GM18511 (cell line): ENCODE measurements at regions not wholly inside any gene's neighbourhood (a gene's known extent, or its start where the extent isn't known, plus 50 kb on each side); places are given as distances from the start of the nearest gene placed in this dataset.

Source experiments
- ATAC-seq: cut with Tn5 transposase; IDR thresholded peaks from one replicate; pipeline ENCODE4 v1.9.1; 2021; ENCODE audit warnings: mild to moderate bottlenecking, moderate library complexity; ENCODE audit not compliant: unreplicated experiment

GRCh38 chr7:41028580-41028979 is 674.3 kb downstream of the INHBA start:
- ATAC-seq, result no peak

GRCh38 chr7:41027428-41028115 is 675.3 kb downstream of the INHBA start:
- ATAC-seq, result no peak

- no peak for ATAC-seq
Observed at GRCh38 chr7:41024126-41024525, 678.8 kb downstream of the INHBA start.

- no peak for ATAC-seq
Observed at GRCh38 chr7:41020056-41020455, 682.8 kb downstream of the INHBA start.

GRCh38 chr7:41013117-41013516 is 689.8 kb downstream of the INHBA start:
- no peak for ATAC-seq

GRCh38 chr7:41012041-41012440 is 690.8 kb downstream of the INHBA start:
- no peak for ATAC-seq

GRCh38 chr7:41010967-41011366 is 691.9 kb downstream of the INHBA start:
- ATAC-seq, result no peak

- no peak for ATAC-seq
Observed at GRCh38 chr7:41010418-41010817, 692.5 kb downstream of the INHBA start.

GRCh38 chr7:41007811-41008210 is 695.1 kb downstream of the INHBA start:
- ATAC-seq, result no peak

- no peak for ATAC-seq
Observed at GRCh38 chr7:41007351-41007751, 695.5 kb downstream of the INHBA start.

- no peak for ATAC-seq
Observed at GRCh38 chr7:41006306-41006995, 696.4 kb downstream of the INHBA start.

GRCh38 chr7:41005374-41005901 is 697.5 kb downstream of the INHBA start:
- no peak for ATAC-seq

GRCh38 chr7:41003977-41004376 is 698.9 kb downstream of the INHBA start:
- ATAC-seq, result no peak

GRCh38 chr7:41003611-41003940 is 699.3 kb downstream of the INHBA start:
- no peak for ATAC-seq

- ATAC-seq, result peak; percentile 65
Observed at GRCh38 chr7:41002741-41003610, 699.9 kb downstream of the INHBA start.

GRCh38 chr7:41000042-41000441 is 702.8 kb downstream of the INHBA start:
- no peak for ATAC-seq

GRCh38 chr7:40996233-40996677 is 706.6 kb downstream of the INHBA start:
- ATAC-seq, result no peak

- no peak for ATAC-seq
Observed at GRCh38 chr7:40990841-40991240, 712.0 kb downstream of the INHBA start.

- ATAC-seq, result no peak
Observed at GRCh38 chr7:40987571-40987970, 715.3 kb downstream of the INHBA start.

- ATAC-seq, result no peak
Observed at GRCh38 chr7:40986351-40986873, 716.5 kb downstream of the INHBA start.

GRCh38 chr7:40983111-40983510 is 719.8 kb downstream of the INHBA start:
- no peak for ATAC-seq
